ENCODE measurements at regions not wholly inside any gene's neighbourhood (a gene's known extent, or its start where the extent isn't known, plus 50 kb on each side); places are given as distances from the start of the nearest gene placed in this dataset.

- TF ChIP-seq CUX1 (IDR thresholded peaks at IDR 0.05; ENCODE audit: insufficient replicate concordance, low read depth, low read length) (no peak), ZZZ3 (IDR thresholded peaks at IDR 0.05; ENCODE audit: control insufficient read depth, insufficient read length, low read depth) (no peak), CHD2 (IDR thresholded peaks at IDR 0.05; ENCODE audit: borderline replicate concordance, low read depth, low read length) (no peak), NFYA (IDR thresholded peaks at IDR 0.05; ENCODE audit: borderline replicate concordance, low read depth, low read length) (no peak), KAT2A (conservative IDR thresholded peaks at IDR 0.05; ENCODE audit: control insufficient read depth, low read depth, low read length) (no peak), NBN (IDR thresholded peaks at IDR 0.05) (no peak)
Measured at GRCh38 chr7:26510231-26510957, 218.7 kb downstream of the SNX10 start (continued).

GRCh38 chr7:26511866-26512265 lies 220.2 kb downstream of the SNX10 start:
- no peaks in the 10 kb centered on the region for H4K20me1 ChIP-seq (ENCODE audit: control insufficient read depth, insufficient read depth)
- POLR2A ChIA-PET: interaction anchor here (0.6 kb wide), 1 partner anchor 93 kb away, joined by 3 read pairs; no protein-coding TSS in a partner anchor
- DNase-seq (ENCODE audit: low read depth, low spot score) (no peak), FAIRE-seq (no peak), ATAC-seq (no peak)
- no TSS peak for BruUV-seq (replicated peaks)
- TF ChIP-seq SREBF2 (IDR thresholded peaks at IDR 0.05; ENCODE audit: low read length) (no peak), NKRF (conservative IDR thresholded peaks at IDR 0.05) (no peak), NFYA (IDR thresholded peaks at IDR 0.05; ENCODE audit: borderline replicate concordance, low read depth, low read length) (no peak), BRCA1 (IDR thresholded peaks at IDR 0.05; ENCODE audit: low read depth, low read length) (no peak), NBN (IDR thresholded peaks at IDR 0.05) (no peak), ZBED1 (IDR thresholded peaks at IDR 0.05; ENCODE audit: borderline replicate concordance) (no peak), HCFC1 (IDR thresholded peaks at IDR 0.05; ENCODE audit: low read length) (no peak), WRNIP1 (IDR thresholded peaks at IDR 0.05; ENCODE audit: borderline replicate concordance, low read depth, low read length) (no peak)
- TF ChIP-seq, protein P1, sequence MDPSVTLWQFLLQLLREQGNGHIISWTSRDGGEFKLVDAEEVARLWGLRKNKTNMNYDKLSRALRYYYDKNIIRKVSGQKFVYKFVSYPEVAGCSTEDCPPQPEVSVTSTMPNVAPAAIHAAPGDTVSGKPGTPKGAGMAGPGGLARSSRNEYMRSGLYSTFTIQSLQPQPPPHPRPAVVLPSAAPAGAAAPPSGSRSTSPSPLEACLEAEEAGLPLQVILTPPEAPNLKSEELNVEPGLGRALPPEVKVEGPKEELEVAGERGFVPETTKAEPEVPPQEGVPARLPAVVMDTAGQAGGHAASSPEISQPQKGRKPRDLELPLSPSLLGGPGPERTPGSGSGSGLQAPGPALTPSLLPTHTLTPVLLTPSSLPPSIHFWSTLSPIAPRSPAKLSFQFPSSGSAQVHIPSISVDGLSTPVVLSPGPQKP (IDR thresholded peaks at IDR 0.05; ENCODE audit: low read depth, low read length): no peak
- 25% methylated on average over 6 of the region's 6 CpGs for whole genome bisulfite sequencing (ENCODE audit: insufficient coverage, insufficient replicate concordance, low lambda C conversion rate, missing lambda C conversion rate)
- no peak overlapping the region for H3K4me2 ChIP-seq (ENCODE audit: control insufficient read depth, insufficient read depth)
- H3K4me3 ChIP-seq: no peak overlapping the region
- H3K9me3 ChIP-seq (replicated peaks; ENCODE audit: control insufficient read depth, insufficient read depth, low read length): no peaks in the 10 kb centered on the region
- H3K36me3 ChIP-seq (ENCODE audit: control insufficient read depth in 2 of 2, insufficient read depth in 2 of 2, low read length in 1 of 2): no peaks in the 10 kb centered on the region
- CTCF ChIA-PET: interaction anchor here (0.9 to 1.2 kb wide), 2 partner anchors 11 to 142 kb away, joined by 3 read pairs; no protein-coding TSS in a partner anchor
- intact Hi-C loops (cut with micrococcal nuclease; ENCODE audit: unreplicated experiment) (no loop called here), in situ Hi-C loops (cut with MboI) (loop anchor here (25.0 kb wide), 1 partner anchor 250 kb away; no protein-coding TSS in a partner anchor)
- RAD21 ChIA-PET (ENCODE audit: unreplicated experiment): no interaction called here
- no peaks in the 10 kb centered on the region; a peak in 1 of 4 replicates for H3K27me3 ChIP-seq (replicated peaks in 1 of 2; ENCODE audit: control insufficient read depth in 2 of 2, insufficient read depth in 2 of 2, low read length in 1 of 2)
- no peaks in the 10 kb centered on the region for H3K4me1 ChIP-seq (ENCODE audit: control insufficient read depth, insufficient read depth, low read length)
- no peak overlapping the region for H2AFZ ChIP-seq (ENCODE audit: control insufficient read depth, low read depth, low read length)
- H3K9ac ChIP-seq (ENCODE audit: control insufficient read depth, insufficient read depth, low read length): no peak overlapping the region
- H3K27ac ChIP-seq (ENCODE audit: control insufficient read depth, insufficient read depth): no peak overlapping the region
- SMC1A ChIA-PET (ENCODE audit: uncharacterized antibody, unreplicated experiment): interaction anchor here (1.6 kb wide), 1 partner anchor 20 kb away, joined by 4 read pairs; no protein-coding TSS in a partner anchor
- no peaks in the 10 kb centered on the region for H3K79me2 ChIP-seq (ENCODE audit: control insufficient read depth, insufficient read depth, low read length)

Measured in GM12878 (cell line).